Panc1 (cell line): ENCODE measurements at regions not wholly inside any gene's neighbourhood (a gene's known extent, or its start where the extent isn't known, plus 50 kb on each side); places are given as distances from the start of the nearest gene placed in this dataset.

Experiments
- ATAC-seq: fragments of 200-7000 bp; cut with Tn5 transposase; 2 replicates; pipeline ENCODE4 v1.9.1; 2020; ENCODE audit warnings: mild to moderate bottlenecking, moderate library complexity
- BruUV-seq: library from RNA; stranded (reverse); fragments of 400-500 nt; replicated peaks from 2 replicates; lab custom pipeline; 2021; lab: Mats Ljungman, UMichigan
- CTCF ChIA-PET: fragments of 300-600 bp; sonication (Branson Sonifier 250); formaldehyde crosslinking; loops from one replicate; lab custom pipeline; 2022; ENCODE audit warnings: antibody characterized with exemption; lab: Charles Lee
- POLR2A ChIA-PET: fragments of 300-600 bp; sonication (Branson Sonifier 250); formaldehyde crosslinking; loops from one replicate; lab custom pipeline; 2022; ENCODE audit warnings: antibody characterized with exemption; lab: Charles Lee
- DNase-seq: peaks from one replicate; pipeline ENCODE4 v3.0.0-alpha.2; 2010; ENCODE audit warnings: low read depth, low spot score
- H3K27ac ChIP-seq: 2 replicates; pipeline ENCODE4 v1.5.1; 2011; ENCODE audit warnings: mild to moderate bottlenecking, low read length, inconsistent platforms
- H3K27me3 ChIP-seq: fragments of 200-500 bp; sonication (Bioruptor generic); 2 replicates; pipeline ENCODE4 v1.6.0; 2014; ENCODE audit warnings: low read length, inconsistent platforms; ENCODE audit not compliant: control insufficient read depth, insufficient read depth
- H3K36me3 ChIP-seq: fragments of 200-500 bp; sonication (Bioruptor generic); 2 replicates; pipeline ENCODE4 v1.5.1; 2014; ENCODE audit warnings: inconsistent platforms, mild to moderate bottlenecking, low read length, moderate library complexity; ENCODE audit not compliant: control insufficient read depth, insufficient read depth
- H3K4me1 ChIP-seq: 2 replicates; pipeline ENCODE4 v1.5.1; 2011; ENCODE audit warnings: inconsistent platforms, mild to moderate bottlenecking, low read length, moderate library complexity; ENCODE audit not compliant: control insufficient read depth, insufficient read depth
- H3K4me3 ChIP-seq, 2 experiments: 2 replicates each; pipeline ENCODE4 v1.5.1; 2011 to 2012; ENCODE audit warnings: low read depth in 2 of 2, low read length in 2 of 2, mild to moderate bottlenecking in 2 of 2, inconsistent platforms in 1 of 2, moderate library complexity in 1 of 2
- H3K9me3 ChIP-seq: fragments of 200-500 bp; sonication (Bioruptor generic); 2 replicates; pipeline ENCODE4 v1.5.1; 2014; ENCODE audit warnings: low read depth, mild to moderate bottlenecking, inconsistent platforms, low read length, moderate library complexity; ENCODE audit not compliant: control insufficient read depth, insufficient read depth
- POLR2AphosphoS5 ChIP-seq: IDR thresholded peaks from 2 replicates; pipeline ENCODE4 v1.6.1; 2012; ENCODE audit warnings: mild to moderate bottlenecking, low read depth, low read length, moderate library complexity
- SIN3A ChIP-seq: IDR thresholded peaks from 2 replicates; pipeline ENCODE4 v1.6.1; 2012; ENCODE audit warnings: low read depth, mild to moderate bottlenecking, low read length, moderate library complexity, borderline replicate concordance; ENCODE audit not compliant: insufficient read depth
- TCF7L2 ChIP-seq: IDR thresholded peaks from 2 replicates; pipeline ENCODE4 v1.6.1; 2011; ENCODE audit warnings: mild to moderate bottlenecking, low read depth, low read length, inconsistent platforms
- in situ Hi-C: cut with HindIII; loops from 2 replicates; pipeline ENCODE4 v1.10.0; 2016; ENCODE audit warnings: low sequenced_read_pairs, low pct_unique_long_range_greater_than_20kb
- intact Hi-C: fragments of 100-400 bp; cut with micrococcal nuclease; formaldehyde crosslinking; loops from one replicate; pipeline ENCODE4 v1.10.0; 2022; ENCODE audit not compliant: unreplicated experiment
- TF ChIP-seq, protein P1 (sequence below): fragments of 450-650 bp; IDR thresholded peaks from 2 replicates; pipeline ENCODE4 v1.5.1; 2017; ENCODE audit warnings: mild to moderate bottlenecking
- TF ChIP-seq, protein P2 (sequence below), 2 experiments: IDR thresholded peaks; 2 replicates each; pipeline ENCODE4 v1.6.1; 2011 to 2012; ENCODE audit warnings: low read depth in 2 of 2, control low read depth in 1 of 2, low read length in 1 of 2, mild to moderate bottlenecking in 1 of 2, moderate library complexity in 1 of 2; ENCODE audit not compliant: insufficient read depth in 1 of 2

GRCh38 chr5:165996201-165996875 lies 2295.1 kb upstream of the WWC1 start:
- Histone ChIP-seq H3K4me1 (no peaks in the 10 kb centered on the region), H3K36me3 (no peaks in the 10 kb centered on the region), H3K27ac (no peak overlapping the region), H3K9me3 (no peaks in the 10 kb centered on the region), H3K4me3 (no peak overlapping the region), H3K27me3 (no peaks in the 10 kb centered on the region)
- ATAC-seq (no peak), DNase-seq (no peak)
- CTCF ChIA-PET = no interaction called here
- POLR2A ChIA-PET = no interaction called here
- in situ Hi-C loops (no loop called here), intact Hi-C loops (no loop called here)
- no TSS peak for BruUV-seq
- no peak for TF ChIP-seq POLR2AphosphoS5
- TF ChIP-seq, protein P1, sequence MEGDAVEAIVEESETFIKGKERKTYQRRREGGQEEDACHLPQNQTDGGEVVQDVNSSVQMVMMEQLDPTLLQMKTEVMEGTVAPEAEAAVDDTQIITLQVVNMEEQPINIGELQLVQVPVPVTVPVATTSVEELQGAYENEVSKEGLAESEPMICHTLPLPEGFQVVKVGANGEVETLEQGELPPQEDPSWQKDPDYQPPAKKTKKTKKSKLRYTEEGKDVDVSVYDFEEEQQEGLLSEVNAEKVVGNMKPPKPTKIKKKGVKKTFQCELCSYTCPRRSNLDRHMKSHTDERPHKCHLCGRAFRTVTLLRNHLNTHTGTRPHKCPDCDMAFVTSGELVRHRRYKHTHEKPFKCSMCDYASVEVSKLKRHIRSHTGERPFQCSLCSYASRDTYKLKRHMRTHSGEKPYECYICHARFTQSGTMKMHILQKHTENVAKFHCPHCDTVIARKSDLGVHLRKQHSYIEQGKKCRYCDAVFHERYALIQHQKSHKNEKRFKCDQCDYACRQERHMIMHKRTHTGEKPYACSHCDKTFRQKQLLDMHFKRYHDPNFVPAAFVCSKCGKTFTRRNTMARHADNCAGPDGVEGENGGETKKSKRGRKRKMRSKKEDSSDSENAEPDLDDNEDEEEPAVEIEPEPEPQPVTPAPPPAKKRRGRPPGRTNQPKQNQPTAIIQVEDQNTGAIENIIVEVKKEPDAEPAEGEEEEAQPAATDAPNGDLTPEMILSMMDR = no peak
- TF ChIP-seq, protein P2, sequence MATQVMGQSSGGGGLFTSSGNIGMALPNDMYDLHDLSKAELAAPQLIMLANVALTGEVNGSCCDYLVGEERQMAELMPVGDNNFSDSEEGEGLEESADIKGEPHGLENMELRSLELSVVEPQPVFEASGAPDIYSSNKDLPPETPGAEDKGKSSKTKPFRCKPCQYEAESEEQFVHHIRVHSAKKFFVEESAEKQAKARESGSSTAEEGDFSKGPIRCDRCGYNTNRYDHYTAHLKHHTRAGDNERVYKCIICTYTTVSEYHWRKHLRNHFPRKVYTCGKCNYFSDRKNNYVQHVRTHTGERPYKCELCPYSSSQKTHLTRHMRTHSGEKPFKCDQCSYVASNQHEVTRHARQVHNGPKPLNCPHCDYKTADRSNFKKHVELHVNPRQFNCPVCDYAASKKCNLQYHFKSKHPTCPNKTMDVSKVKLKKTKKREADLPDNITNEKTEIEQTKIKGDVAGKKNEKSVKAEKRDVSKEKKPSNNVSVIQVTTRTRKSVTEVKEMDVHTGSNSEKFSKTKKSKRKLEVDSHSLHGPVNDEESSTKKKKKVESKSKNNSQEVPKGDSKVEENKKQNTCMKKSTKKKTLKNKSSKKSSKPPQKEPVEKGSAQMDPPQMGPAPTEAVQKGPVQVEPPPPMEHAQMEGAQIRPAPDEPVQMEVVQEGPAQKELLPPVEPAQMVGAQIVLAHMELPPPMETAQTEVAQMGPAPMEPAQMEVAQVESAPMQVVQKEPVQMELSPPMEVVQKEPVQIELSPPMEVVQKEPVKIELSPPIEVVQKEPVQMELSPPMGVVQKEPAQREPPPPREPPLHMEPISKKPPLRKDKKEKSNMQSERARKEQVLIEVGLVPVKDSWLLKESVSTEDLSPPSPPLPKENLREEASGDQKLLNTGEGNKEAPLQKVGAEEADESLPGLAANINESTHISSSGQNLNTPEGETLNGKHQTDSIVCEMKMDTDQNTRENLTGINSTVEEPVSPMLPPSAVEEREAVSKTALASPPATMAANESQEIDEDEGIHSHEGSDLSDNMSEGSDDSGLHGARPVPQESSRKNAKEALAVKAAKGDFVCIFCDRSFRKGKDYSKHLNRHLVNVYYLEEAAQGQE (IDR thresholded peaks at IDR 0.05; ENCODE audit: insufficient read depth in 1 of 2, low read depth in 2 of 2, low read length in 1 of 2) = no peak
- TF ChIP-seq SIN3A = no peak
- no peak for TF ChIP-seq TCF7L2

DNA sequence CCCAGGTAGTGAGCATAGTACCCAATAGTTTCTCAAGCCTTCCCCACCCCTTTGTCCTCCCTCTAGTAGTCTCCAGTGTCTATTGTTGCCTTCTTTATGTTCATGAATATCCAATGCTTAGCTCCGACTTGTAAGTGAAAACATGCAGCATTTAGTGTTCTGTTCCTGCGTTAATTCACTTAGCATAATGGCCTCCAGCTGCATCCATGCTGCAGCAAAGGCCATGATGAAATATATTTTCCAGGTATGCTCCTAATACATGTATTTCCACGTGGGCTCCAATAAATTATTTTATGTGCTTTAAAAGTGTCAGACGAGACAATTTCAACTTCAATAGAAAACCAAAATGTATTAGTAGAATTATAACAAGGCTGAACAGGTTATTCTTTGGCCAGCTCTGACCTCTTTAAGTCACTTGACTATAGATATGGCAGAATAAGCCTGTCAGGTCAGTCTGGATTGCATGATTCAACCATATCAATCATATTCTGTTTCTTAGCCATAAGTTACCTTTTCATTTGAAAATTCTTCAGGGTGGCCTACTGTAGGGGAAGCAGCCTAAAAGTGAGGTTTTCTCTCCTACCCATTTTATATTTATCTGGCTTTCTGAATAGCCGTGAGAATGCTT lies 2291.6 kb upstream of the WWC1 start:
- in situ Hi-C loops (no loop called here), intact Hi-C loops (no loop called here)
- no peaks in the 10 kb centered on the region for H3K36me3 ChIP-seq
- DNase-seq = no peak
- no peak overlapping the region for H3K4me3 ChIP-seq
- no peaks in the 10 kb centered on the region for H3K27me3 ChIP-seq
- no peak for ATAC-seq
- ChIA-PET POLR2A (no interaction called here), CTCF (no interaction called here)
- TF ChIP-seq SIN3A = no peak
- no peak for TF ChIP-seq POLR2AphosphoS5
- TF ChIP-seq TCF7L2 = no peak
- TF ChIP-seq, protein P2 (IDR thresholded peaks at IDR 0.05; ENCODE audit: insufficient read depth in 1 of 2, low read depth in 2 of 2, low read length in 1 of 2) = no peak
- TF ChIP-seq, protein P1 = no peak
- no peaks in the 10 kb centered on the region for H3K9me3 ChIP-seq
- H3K27ac ChIP-seq = no peak overlapping the region
- no TSS peak for BruUV-seq
- H3K4me1 ChIP-seq = no peaks in the 10 kb centered on the region
